Stimulated activated CD4-positive, alpha-beta T cell treated with anti-CD3 and anti-CD28 coated beads, Interleukin-15, amount 100 ng/mL, for 48 hours (primary cell): ENCODE measurements at regions not wholly inside any gene's neighbourhood (a gene's known extent, or its start where the extent isn't known, plus 50 kb on each side); places are given as distances from the start of the nearest gene placed in this dataset.
"Not testable (repeated sequence)": the region's sequence is repeated elsewhere in the genome, so short reads cannot be mapped to it uniquely, and the experiment has no call there.

Source experiments
- DNase-seq, 2 donors: peaks; one replicate each; pipeline ENCODE4 v3.0.0-alpha.2; 2020; ENCODE audit warnings: low read depth in 2 of 2

GRCh38 chr7:79636849-79637248 is 183.4 kb upstream of the MAGI2 start:
- DNase-seq: no peak

GRCh38 chr7:79625921-79626320 is 172.5 kb upstream of the MAGI2 start:
- DNase-seq: not testable (repeated sequence)

- no peak for DNase-seq
These were observed 170.9 kb upstream of the MAGI2 start for GRCh38 chr7:79624336-79624735.

- DNase-seq: no peak
These were observed 169.3 kb upstream of the MAGI2 start for GRCh38 chr7:79622781-79623180.

GRCh38 chr7:79620291-79620690 is 166.8 kb upstream of the MAGI2 start:
- DNase-seq: no peak

GRCh38 chr7:79619216-79619615 is 165.7 kb upstream of the MAGI2 start:
- DNase-seq: no peak

DNA sequence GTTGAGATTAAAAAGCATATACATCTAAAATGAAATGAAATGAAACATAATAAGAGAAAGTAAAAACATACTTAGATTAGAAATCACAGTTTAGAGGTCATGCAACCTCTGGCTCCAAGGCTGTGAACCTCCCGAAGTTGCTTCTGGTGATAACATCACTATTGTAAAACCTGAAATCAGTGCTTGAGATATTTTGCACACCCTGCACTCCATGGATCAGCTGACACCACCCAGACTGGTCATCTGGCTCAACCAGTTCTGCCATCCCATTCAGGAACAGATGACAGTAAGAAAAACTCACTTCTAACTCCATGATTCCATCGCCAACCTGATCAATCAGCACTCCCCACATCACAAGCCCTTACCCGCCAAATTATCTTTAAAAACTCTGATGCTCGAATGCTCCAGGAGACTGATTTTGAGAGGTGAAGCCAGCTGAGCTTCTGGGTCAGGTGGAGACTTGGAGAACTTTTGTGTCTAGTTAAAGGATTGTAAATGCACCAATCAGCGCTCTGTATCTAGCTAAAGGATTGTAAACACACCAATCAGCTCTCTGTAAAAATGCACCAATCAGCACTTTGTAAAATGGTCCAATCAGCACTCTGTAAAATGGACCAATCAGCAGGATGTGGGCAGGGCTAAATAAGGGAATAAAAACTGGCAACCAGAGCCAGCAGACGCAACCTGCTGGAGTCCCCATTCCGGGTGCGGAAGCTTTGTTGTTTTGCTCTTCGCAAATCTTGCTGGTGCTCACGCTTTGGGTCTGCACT is 162.6 kb upstream of the MAGI2 start:
- DNase-seq: no peak

GRCh38 chr7:79615466-79615865 is 162.0 kb upstream of the MAGI2 start:
- DNase-seq: no peak

- DNase-seq: no peak
These were observed 159.4 kb upstream of the MAGI2 start for GRCh38 chr7:79612903-79613302.

- DNase-seq: no peak
These were observed 158.6 kb upstream of the MAGI2 start for GRCh38 chr7:79612022-79612421.

DNA sequence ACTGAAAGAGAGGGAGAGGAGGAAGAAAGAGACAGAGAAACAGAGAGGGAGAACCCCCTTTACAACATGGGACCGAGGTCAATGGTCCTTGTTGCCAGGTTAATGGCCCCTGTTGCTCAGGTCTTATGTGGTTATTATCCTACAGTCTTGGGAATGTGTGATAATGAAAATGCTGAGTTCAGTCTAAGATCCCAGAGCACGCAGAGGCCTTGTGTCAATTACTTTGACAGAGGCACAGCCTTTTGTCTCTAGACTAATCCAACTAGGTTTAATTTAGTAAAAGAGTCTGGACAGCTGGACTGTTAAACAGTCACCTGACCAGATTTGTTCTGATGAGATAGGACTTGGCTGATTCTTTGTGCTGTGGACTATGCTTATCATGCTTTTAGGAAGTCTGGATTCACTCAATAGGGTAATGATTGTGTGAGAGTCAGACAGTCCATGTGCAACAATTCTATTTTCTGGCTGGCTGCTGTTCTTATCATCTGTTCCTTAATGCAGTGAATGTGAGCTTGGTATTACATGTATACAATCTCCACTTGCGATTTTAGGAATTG is 157.4 kb upstream of the MAGI2 start:
- no peak for DNase-seq

- no peak for DNase-seq
These were observed 156.8 kb upstream of the MAGI2 start for GRCh38 chr7:79610313-79610712.

- no peak for DNase-seq
These were observed 154.5 kb upstream of the MAGI2 start for GRCh38 chr7:79608005-79608404.

DNA sequence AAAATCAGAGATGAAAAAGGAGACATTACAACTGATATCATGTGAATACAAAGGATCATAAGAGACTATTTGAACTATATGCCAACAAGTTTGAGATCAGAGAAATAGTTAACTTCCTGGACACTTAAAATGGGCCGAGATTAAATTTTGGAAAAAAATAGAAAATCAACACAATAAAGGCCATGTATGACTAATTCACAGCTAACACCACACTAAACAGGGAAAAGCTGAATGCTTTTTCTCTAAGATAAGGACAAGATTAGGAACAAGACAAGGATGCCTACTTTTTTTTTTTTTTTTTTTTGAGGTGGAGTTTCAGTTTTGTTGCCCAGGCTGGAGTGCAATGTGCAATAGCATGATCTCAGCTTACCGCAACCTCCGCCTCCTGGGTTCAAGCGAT is 151.4 kb upstream of the MAGI2 start:
- no peak for DNase-seq

GRCh38 chr7:79598351-79598750 is 144.9 kb upstream of the MAGI2 start:
- DNase-seq: no peak

DNA sequence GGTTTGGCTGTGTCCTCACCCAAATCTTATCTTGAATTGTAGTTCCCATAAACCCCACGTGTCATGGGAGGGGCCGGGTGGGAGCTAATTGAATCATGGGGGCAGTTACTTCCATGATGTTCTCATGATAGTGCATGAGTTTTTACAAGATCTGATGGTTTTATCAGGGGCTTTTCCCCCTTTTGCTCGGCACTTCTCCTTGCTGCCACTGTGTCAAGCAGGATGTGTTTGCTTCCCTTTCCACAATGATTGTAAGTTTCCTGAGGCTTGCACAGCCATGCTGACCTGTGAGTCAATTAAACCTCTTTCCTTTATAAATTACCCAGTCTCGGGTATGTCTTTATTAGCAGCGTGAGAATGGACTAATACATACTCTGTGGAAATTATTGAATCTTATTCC is 141.2 kb upstream of the MAGI2 start:
- not testable (repeated sequence) for DNase-seq

DNA sequence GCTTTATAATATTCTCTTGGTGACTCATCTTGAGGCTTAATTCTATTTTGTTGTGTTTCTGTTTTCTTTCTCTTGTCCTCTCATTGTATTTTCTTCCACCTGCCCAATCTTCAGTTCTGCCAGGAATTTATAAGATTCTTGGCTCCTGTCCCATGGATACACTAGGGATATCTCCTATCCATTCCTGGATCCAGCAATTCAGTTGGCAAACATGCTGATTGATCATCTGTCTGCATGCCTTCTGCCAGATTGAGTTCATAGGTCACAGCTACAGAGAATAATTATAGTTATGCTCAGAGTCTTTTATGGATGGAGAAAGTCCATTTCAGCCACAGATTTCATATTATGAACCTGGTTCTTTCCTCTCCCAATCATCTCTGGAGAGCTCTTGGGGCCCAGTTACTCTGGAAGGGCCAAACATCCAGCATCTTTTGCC is 140.4 kb upstream of the MAGI2 start:
- DNase-seq: no peak

GRCh38 chr7:79590916-79591623 is 137.6 kb upstream of the MAGI2 start:
- no peak for DNase-seq

GRCh38 chr7:79590391-79590790 is 136.9 kb upstream of the MAGI2 start:
- DNase-seq: no peak

DNA sequence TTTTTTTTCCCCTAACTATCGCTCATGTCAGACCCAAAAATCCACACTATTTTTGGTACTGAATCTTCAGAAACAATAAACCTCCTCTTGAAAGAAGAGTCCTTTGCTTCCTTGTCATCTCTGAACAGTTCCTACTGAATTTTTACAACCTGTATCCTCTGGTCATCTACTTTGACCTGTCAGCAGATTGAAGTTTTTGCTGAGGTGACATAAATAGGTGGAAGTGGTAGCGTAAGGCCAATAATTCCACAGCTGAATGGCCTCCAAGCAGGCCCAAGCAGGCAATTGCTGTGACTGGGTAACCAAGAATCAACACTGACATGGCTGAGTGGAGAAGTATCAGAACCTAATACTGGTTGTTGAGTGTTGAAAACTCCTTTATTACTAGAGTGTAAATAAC is 117.4 kb upstream of the MAGI2 start:
- DNase-seq: no peak

DNA sequence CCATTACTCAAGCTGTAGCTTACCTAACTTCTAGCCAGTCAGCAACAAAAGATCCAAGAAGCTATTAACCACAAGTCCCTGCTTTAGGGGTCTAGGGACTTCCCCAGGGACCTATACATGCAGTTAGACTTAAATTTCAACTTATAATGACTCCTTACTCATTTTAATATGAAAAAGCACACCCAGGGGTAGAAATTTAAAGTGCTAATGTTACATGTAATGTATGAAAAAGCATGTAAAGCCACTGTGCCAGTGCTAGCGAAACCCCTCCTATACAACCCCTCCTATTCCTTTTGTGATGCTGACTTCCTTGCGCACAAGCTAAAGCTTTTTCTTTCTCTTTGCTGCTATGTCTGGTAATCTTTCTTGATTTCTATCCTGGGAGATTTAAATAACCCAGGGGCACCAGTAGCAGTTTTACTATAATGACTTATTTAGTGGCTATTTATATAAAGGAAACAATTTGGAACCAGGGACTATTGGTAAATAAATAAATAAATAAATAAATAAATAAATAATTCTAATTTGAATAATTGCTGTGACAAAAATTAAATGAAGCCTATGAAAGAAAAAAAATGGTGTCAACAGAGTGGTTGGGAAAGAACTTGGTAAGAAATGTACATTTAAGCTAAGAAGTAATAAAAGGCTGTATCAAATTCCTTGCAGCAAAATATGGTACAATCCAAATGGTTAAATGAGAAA is 110.5 kb upstream of the MAGI2 start:
- no peak for DNase-seq

GRCh38 chr7:79555571-79555970 is 102.1 kb upstream of the MAGI2 start:
- no peak for DNase-seq
